ENCODE measurements at regions not wholly inside any gene's neighbourhood (a gene's known extent, or its start where the extent isn't known, plus 50 kb on each side); places are given as distances from the start of the nearest gene placed in this dataset.

GRCh38 chr4:186930024-186930423, 206.4 kb upstream of the FAT1 start:
- Histone ChIP-seq H3K9me3 (ENCODE audit: control insufficient read depth in 2 of 3, insufficient read depth in 1 of 3, low read length in 3 of 3) (no peaks in the 10 kb centered on the region), H3K36me3 (ENCODE audit: control insufficient read depth in 2 of 3, insufficient read depth in 3 of 3, low read length in 3 of 3) (no peaks in the 10 kb centered on the region), H3K9ac (ENCODE audit: low read length in 3 of 3) (no peak overlapping the region), H3K27me3 (ENCODE audit: control insufficient read depth, insufficient read depth, low read length) (no peaks in the 10 kb centered on the region), H3K4me3 (ENCODE audit: low read length in 3 of 3) (no peak overlapping the region), H3K4me1 (ENCODE audit: control insufficient read depth in 2 of 3, insufficient read depth in 2 of 3, low read depth in 1 of 3, low read length in 3 of 3) (peaks cover 0 to 4% (median 0%) of the 10 kb centered on the region in 3 donors), H3K27ac (ENCODE audit: low read depth in 2 of 2, low read length in 2 of 2) (no peak overlapping the region)
- intact Hi-C loops (cut with DNase I), result no loop called here
- no peak for FAIRE-seq
- no peak for TF ChIP-seq CTCF (IDR thresholded peaks at IDR 0.05; ENCODE audit: borderline replicate concordance, extremely low read depth, insufficient read depth)
- no peak for DNase-seq

GRCh38 chr4:186931519-186931918, 207.9 kb upstream of the FAT1 start:
- H3K36me3 ChIP-seq (ENCODE audit: control insufficient read depth in 2 of 3, insufficient read depth in 3 of 3, low read length in 3 of 3), result no peaks in the 10 kb centered on the region
- no peak for TF ChIP-seq CTCF (IDR thresholded peaks at IDR 0.05; ENCODE audit: borderline replicate concordance, extremely low read depth, insufficient read depth)
- no peak overlapping the region for H3K27ac ChIP-seq (ENCODE audit: low read depth in 2 of 2, low read length in 2 of 2)
- H3K4me1 ChIP-seq (ENCODE audit: control insufficient read depth in 2 of 3, insufficient read depth in 2 of 3, low read depth in 1 of 3, low read length in 3 of 3), result peaks cover 0 to 13% (median 4%) of the 10 kb centered on the region in 3 donors
- intact Hi-C loops (cut with DNase I), result no loop called here
- H3K4me3 ChIP-seq (ENCODE audit: low read length in 3 of 3), result no peak overlapping the region
- no peaks in the 10 kb centered on the region for H3K9me3 ChIP-seq (ENCODE audit: control insufficient read depth in 2 of 3, insufficient read depth in 1 of 3, low read length in 3 of 3)
- no peaks in the 10 kb centered on the region for H3K27me3 ChIP-seq (ENCODE audit: control insufficient read depth, insufficient read depth, low read length)
- FAIRE-seq, result peak; percentile 65
- no peak for DNase-seq
- H3K9ac ChIP-seq (ENCODE audit: low read length in 3 of 3), result no peak overlapping the region

GRCh38 chr4:186932196-186932595, 208.5 kb upstream of the FAT1 start:
- Histone ChIP-seq H3K4me3 (ENCODE audit: low read length in 3 of 3) (no peak overlapping the region), H3K9me3 (ENCODE audit: control insufficient read depth in 2 of 3, insufficient read depth in 1 of 3, low read length in 3 of 3) (no peaks in the 10 kb centered on the region), H3K27me3 (ENCODE audit: control insufficient read depth, insufficient read depth, low read length) (no peaks in the 10 kb centered on the region), H3K27ac (ENCODE audit: low read depth in 2 of 2, low read length in 2 of 2) (no peak overlapping the region), H3K36me3 (ENCODE audit: control insufficient read depth in 2 of 3, insufficient read depth in 3 of 3, low read length in 3 of 3) (no peaks in the 10 kb centered on the region), H3K4me1 (ENCODE audit: control insufficient read depth in 2 of 3, insufficient read depth in 2 of 3, low read depth in 1 of 3, low read length in 3 of 3) (peaks cover 0 to 13% (median 4%) of the 10 kb centered on the region in 3 donors), H3K9ac (ENCODE audit: low read length in 3 of 3) (no peak overlapping the region)
- intact Hi-C loops (cut with DNase I), result no loop called here
- no peak for FAIRE-seq
- no peak for TF ChIP-seq CTCF (IDR thresholded peaks at IDR 0.05; ENCODE audit: borderline replicate concordance, extremely low read depth, insufficient read depth)
- DNase-seq, result no peak

- Histone ChIP-seq H3K4me3 (ENCODE audit: low read length in 3 of 3) (no peak overlapping the region), H3K36me3 (ENCODE audit: control insufficient read depth in 2 of 3, insufficient read depth in 3 of 3, low read length in 3 of 3) (no peaks in the 10 kb centered on the region), H3K9ac (ENCODE audit: low read length in 3 of 3) (no peak overlapping the region), H3K4me1 (ENCODE audit: control insufficient read depth in 2 of 3, insufficient read depth in 2 of 3, low read depth in 1 of 3, low read length in 3 of 3) (peaks cover 0 to 13% (median 4%) of the 10 kb centered on the region in 3 donors), H3K27me3 (ENCODE audit: control insufficient read depth, insufficient read depth, low read length) (no peaks in the 10 kb centered on the region), H3K9me3 (ENCODE audit: control insufficient read depth in 2 of 3, insufficient read depth in 1 of 3, low read length in 3 of 3) (no peaks in the 10 kb centered on the region), H3K27ac (ENCODE audit: low read depth in 2 of 2, low read length in 2 of 2) (no peak overlapping the region)
- no peak for TF ChIP-seq CTCF (IDR thresholded peaks at IDR 0.05; ENCODE audit: borderline replicate concordance, extremely low read depth, insufficient read depth)
- no peak for FAIRE-seq
- intact Hi-C loops (cut with DNase I), result no loop called here
- DNase-seq, result peak in 3 of 5 donors; percentile 45 to 92 (median 81)
Observed at GRCh38 chr4:186932631-186933187, 209.1 kb upstream of the FAT1 start.

Measured in kidney (tissue), 13 donors.